ENCODE measurements at regions not wholly inside any gene's neighbourhood (a gene's known extent, or its start where the extent isn't known, plus 50 kb on each side); places are given as distances from the start of the nearest gene placed in this dataset.
"Not testable (repeated sequence)": the region's sequence is repeated elsewhere in the genome, so short reads cannot be mapped to it uniquely, and the experiment has no call there.

- no peak for DNase-seq
These were observed 73.7 kb downstream of the GEMIN8 start for GRCh38 chrX:13955975-13956374.

DNA sequence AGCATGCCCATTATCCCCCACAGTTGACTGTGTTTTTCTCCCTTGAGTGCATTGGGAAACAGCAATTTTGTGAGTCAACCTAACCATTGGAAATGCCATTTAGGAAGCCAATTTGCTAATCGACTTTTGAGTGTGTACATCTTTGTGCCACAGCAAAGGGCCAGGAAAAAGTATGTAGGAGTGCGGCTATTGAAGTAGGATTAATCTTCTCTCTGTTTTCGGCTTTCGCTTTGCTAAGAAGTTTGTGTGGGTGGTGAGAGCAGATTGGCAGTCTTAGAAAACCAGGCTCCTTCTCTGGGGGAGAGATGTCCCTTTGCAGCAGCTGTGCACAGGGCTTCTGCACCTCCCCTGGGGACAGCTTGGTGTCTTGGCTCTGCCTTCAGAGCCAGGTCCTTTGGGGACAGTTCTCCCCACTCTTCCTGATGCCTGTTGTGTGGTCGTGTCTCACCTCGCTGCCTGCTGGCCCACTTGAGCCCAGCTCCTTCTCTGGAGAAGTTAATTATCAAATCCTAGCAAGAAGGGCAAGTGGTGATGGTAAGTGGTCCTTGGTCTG lies 74.5 kb downstream of the GEMIN8 start:
- no peak for DNase-seq

DNA sequence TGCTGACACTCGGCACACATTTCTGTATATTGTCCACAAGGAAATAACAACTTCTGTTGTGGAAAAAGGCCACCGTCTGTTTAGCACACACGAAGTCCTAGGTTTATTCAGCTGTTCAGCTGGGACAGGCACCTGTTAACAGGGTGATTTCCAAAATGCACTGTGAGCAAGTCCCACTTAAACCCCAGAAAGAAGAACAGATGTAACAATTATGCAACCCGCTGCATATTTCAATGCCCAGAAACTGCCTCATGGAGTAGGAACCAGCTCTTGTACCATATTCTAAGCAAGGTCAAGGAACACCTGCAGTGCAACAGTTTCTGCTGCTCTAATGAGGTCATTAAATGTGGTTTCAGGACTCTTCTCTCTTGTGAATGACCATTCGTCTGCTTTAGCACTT lies 77.1 kb downstream of the GEMIN8 start:
- no peak for DNase-seq

- not testable (repeated sequence) for DNase-seq
These were observed 83.5 kb downstream of the GEMIN8 start for GRCh38 chrX:13946223-13946622.

DNA sequence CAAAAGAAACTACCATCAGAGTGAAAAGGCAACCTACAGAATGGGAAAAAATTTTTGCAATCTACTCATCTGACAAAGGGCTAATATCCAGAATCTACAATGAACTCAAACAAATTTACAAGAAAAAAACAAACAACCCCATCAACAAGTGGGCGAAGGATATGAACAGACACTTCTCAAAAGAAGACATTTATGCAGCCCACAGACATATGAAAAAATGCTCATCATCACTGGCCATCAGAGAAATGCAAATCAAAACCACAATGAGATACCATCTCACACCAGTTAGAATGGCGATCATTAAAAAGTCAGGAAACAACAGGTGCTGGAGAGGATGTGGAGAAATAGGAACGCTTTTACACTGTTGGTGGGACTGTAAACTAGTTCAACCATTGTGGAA lies 83.9 kb downstream of the GEMIN8 start:
- DNase-seq, result not testable (repeated sequence)

GRCh38 chrX:13940671-13941070 lies 89.0 kb downstream of the GEMIN8 start:
- DNase-seq, result no peak

GRCh38 chrX:13939741-13940597 lies 89.7 kb downstream of the GEMIN8 start:
- DNase-seq, result no peak

GRCh38 chrX:13938829-13939530 lies 90.7 kb downstream of the GEMIN8 start:
- DNase-seq, result no peak

- no peak for DNase-seq
These were observed 91.5 kb downstream of the GEMIN8 start for GRCh38 chrX:13938051-13938828.

- no peak for DNase-seq
These were observed 92.2 kb downstream of the GEMIN8 start for GRCh38 chrX:13937370-13938050.

DNA sequence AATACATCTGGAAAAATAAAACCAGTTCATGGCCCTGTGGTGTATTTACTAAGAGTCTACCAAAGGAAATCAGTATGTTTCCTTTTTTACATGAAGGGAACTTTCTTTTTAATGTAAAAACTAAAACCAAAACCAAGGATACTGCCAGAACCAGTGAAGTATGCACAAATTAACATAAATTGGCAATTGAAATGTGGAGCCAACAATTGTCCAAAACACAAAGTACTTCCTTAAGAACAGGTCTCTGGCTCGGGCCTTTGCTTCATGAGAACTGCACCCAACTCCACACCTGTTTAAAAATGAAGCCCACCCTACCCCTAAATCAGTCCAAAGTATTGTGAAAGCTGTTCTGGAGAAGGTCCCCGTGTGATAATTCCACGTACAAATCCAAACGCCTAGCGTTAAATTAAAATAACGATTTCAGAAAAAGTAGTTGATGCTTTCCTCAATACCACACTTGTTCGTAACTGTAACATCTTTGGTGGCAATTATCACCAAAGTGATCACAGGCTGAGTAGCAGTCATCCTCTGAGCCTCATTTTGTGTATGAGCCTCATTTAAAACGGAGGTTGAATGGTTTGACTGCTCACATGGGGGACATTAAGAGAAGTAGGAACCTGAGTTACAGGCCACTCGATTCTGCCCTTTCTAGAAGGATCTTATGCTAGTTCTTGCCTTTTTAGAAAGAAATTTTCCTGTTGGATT lies 93.0 kb downstream of the GEMIN8 start:
- no peak for DNase-seq

DNA sequence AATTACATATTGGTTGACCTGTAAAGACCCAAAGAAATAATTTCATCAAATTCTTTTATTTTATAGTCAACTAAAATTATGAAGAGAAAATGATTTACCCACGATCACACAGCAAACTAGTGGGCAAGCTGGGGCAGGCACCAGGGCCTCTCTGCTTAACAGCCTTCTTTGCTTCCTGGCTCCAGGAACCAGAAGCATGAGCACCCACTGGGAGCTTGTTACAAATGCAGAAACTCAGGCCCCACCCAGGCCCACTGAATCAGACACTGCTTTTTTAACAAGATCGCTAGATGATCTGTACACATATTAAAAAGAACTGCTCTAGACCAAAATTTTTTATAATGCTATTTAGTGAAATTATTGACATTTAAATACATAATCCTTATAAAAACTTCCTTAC lies 95.0 kb downstream of the GEMIN8 start:
- no peak for DNase-seq

DNA sequence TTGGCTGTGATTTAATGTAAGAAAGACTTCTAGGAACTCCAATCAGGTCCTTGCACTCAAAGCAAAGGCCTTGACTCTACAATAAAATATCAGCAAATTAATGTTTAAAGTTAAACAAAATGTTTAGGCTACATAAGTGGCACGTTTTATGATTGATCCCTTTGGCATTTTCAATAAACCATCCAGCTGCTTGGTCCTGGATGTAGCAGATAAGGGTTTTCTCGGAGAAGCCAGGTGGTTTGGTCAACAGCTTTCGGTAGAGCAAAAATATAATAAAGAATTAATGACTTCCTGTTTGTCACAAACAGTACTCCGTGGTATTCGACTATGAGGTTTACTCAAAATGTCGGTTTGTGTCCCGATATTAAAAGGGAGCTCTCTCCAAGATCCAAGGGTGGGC lies 95.8 kb downstream of the GEMIN8 start:
- no peak for DNase-seq

- no peak for DNase-seq
These were observed 96.3 kb downstream of the GEMIN8 start for GRCh38 chrX:13933352-13933751.

DNA sequence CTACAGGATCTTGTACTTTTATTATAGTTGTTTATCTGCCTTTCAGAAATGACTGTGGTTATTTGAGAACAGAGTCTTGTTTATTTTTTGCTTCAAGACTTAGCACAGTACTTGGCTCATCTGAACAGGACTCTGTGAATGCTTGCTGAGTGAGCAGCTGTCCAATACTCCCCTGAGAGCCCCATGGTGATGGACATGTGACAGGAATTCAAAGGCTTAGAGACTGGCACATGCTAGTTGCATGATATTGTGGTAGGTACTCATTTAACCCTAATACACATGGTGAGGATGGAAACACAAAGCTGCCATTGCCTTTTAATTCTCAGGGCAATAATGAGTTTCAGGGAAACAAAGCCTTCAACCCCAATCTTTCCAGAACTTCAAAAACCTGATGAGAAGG lies 97.3 kb downstream of the GEMIN8 start:
- no peak for DNase-seq

- no peak for DNase-seq
These were observed 102.5 kb downstream of the GEMIN8 start for GRCh38 chrX:13927175-13927574.

- no peak for DNase-seq
These were observed 105.8 kb downstream of the GEMIN8 start for GRCh38 chrX:13923845-13924244.

GRCh38 chrX:13923289-13923688 lies 106.4 kb upstream of the GPM6B start:
- no peak for DNase-seq

DNA sequence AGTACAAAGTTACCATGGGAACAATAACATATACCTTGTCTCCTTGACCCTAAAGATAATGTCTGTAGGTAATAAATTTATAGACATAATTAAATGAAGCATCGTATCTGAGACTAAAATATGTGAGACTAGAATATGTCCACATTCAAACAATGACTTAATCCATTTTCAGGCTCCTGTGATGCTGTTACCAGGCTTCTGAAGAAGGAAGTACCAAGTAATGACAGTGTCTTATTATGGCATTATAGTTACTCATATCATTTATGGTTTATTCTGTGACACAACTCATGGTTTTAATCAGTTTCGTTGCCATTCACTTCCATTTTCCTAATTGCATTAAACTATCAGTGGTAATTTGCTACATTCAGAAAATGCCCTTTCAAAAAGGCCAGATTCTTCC lies 100.6 kb upstream of the GPM6B start:
- no peak for DNase-seq

DNA sequence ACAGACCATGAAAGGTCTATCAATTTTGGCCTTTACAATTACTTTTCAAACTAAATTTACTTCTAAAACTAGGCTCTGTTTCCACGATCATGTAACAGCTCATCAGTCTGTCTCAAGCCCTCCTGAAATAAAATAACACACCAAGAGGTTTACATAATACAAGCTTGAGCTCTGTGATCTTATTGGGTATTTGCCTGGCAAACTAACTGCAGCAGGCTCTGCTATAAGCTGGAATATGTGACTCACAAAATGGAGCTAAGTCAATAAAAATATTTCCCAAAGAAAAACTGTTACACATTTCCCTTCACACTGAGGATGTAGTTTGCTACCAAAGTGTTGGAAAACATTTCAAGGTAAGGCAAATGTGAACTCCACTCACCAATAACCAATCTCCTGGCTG lies 94.7 kb upstream of the GPM6B start:
- no peak for DNase-seq

DNA sequence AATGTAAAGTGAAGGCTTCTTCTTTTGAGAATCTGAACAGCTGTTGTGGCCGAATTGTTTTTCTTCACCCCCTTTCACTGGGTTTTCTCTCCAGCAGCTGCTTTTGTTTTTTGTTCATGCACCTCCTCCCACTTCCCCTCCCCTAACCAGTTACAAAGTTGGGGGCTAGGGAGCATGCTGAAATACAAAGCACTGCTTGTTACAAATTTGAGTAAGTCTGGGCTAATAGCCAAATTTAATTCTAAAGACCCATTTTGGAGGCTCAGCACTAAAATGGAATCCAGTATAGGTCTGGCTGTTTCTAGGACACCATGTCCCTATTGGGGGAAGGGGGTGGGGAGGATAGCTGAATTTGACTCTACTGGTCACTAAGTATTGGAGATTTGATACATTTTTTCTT lies 89.2 kb upstream of the GPM6B start:
- no peak for DNase-seq

DNA sequence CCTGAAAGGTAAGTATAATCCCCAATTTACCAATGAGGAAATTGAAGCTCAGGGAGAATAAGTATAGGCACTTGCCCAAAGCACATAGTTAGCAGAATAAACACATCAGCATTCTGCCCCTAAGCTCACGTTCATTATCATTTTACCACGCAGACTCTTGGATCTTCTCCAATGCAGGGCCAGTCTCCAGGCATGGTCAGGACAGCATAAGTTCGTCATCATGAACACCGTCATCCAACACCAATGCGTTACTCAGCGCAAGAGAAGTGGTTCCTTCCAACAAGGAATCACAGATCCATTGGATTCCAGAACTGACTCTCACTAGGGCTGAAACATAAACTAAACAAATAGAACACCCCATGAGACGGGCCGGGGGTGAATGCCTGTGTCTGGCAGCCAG lies 86.5 kb upstream of the GPM6B start:
- no peak for DNase-seq

All from NCI-H524 treated with DMSO at 0.1 percent for 48 hours (cell line).